Stomach (tissue), 4 donors: ENCODE measurements at regions not wholly inside any gene's neighbourhood (a gene's known extent, or its start where the extent isn't known, plus 50 kb on each side); places are given as distances from the start of the nearest gene placed in this dataset.

Experiments
- EP300 ChIP-seq: sonication (generic); formaldehyde crosslinking; IDR thresholded peaks from one replicate; pipeline ENCODE4 v1.6.1; 2017; ENCODE audit warnings: antibody characterized with exemption
- POLR2A ChIP-seq, 4 donors: fragments of 450-650 bp; IDR thresholded peaks; one replicate each; pipeline ENCODE4 v1.6.1; 2016; ENCODE audit warnings: antibody characterized with exemption in 4 of 4, control low read depth in 2 of 4, mild to moderate bottlenecking in 1 of 4, moderate library complexity in 1 of 4
- TF ChIP-seq, protein P1 (sequence below), 7 experiments: fragments of 450-650 bp in 4 of 7; fragments of 200-600 bp in 3 of 7; sonication (generic) in 3 of 7; IDR thresholded peaks; one replicate each; pipeline ENCODE4 v1.5.1; 2016 to 2019; ENCODE audit warnings: antibody characterized with exemption in 7 of 7, control low read depth in 2 of 7, mild to moderate bottlenecking in 1 of 7

DNA sequence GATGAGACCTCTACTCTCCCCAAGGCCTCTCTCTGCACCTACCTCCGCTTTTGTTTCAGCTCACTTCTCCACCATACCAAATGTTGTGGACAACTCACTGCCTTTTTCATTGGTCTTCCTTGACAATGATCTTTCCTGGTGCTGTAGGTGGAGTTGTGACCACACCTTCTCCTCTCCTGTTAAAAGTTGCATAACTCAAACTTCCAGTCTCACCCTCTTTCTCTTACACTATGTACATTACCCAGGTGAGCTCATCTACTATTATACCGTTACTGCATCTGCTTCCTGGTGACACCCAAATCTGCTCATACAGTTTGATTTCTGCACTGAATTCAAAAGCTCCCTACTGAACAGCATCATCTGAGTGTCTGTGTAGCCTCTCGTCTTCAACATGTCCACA lies 542.8 kb downstream of the GALC start:
- TF ChIP-seq EP300 (no peak), POLR2A (IDR thresholded peaks at IDR 0.05) (no peak)
- TF ChIP-seq, protein P1, sequence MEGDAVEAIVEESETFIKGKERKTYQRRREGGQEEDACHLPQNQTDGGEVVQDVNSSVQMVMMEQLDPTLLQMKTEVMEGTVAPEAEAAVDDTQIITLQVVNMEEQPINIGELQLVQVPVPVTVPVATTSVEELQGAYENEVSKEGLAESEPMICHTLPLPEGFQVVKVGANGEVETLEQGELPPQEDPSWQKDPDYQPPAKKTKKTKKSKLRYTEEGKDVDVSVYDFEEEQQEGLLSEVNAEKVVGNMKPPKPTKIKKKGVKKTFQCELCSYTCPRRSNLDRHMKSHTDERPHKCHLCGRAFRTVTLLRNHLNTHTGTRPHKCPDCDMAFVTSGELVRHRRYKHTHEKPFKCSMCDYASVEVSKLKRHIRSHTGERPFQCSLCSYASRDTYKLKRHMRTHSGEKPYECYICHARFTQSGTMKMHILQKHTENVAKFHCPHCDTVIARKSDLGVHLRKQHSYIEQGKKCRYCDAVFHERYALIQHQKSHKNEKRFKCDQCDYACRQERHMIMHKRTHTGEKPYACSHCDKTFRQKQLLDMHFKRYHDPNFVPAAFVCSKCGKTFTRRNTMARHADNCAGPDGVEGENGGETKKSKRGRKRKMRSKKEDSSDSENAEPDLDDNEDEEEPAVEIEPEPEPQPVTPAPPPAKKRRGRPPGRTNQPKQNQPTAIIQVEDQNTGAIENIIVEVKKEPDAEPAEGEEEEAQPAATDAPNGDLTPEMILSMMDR (IDR thresholded peaks at IDR 0.05), result no peak
